Endothelial cell of umbilical vein (primary cell): ENCODE measurements at regions not wholly inside any gene's neighbourhood (a gene's known extent, or its start where the extent isn't known, plus 50 kb on each side); places are given as distances from the start of the nearest gene placed in this dataset.

Experiments used
- POLR2A ChIP-seq: IDR thresholded peaks from 2 replicates; pipeline ENCODE4 v1.6.1; 2012; ENCODE audit warnings: low read depth, mild to moderate bottlenecking, control low read depth, low read length
- TF ChIP-seq, protein P1 (sequence below), 2 donors: IDR thresholded peaks; 1 replicate in 1 of 2; 2 replicates in 1 of 2; pipeline ENCODE4 v1.5.1; 2011; ENCODE audit warnings: low read length in 2 of 2, mild to moderate bottlenecking in 2 of 2, moderate library complexity in 2 of 2, control low read depth in 1 of 2, inconsistent platforms in 1 of 2, low read depth in 1 of 2; ENCODE audit not compliant: insufficient read depth in 1 of 2; ENCODE audit errors: extremely low read depth in 1 of 2

GRCh38 chr2:144848423-144848822 is 328.5 kb upstream of the ZEB2 start:
- TF ChIP-seq, protein P1, sequence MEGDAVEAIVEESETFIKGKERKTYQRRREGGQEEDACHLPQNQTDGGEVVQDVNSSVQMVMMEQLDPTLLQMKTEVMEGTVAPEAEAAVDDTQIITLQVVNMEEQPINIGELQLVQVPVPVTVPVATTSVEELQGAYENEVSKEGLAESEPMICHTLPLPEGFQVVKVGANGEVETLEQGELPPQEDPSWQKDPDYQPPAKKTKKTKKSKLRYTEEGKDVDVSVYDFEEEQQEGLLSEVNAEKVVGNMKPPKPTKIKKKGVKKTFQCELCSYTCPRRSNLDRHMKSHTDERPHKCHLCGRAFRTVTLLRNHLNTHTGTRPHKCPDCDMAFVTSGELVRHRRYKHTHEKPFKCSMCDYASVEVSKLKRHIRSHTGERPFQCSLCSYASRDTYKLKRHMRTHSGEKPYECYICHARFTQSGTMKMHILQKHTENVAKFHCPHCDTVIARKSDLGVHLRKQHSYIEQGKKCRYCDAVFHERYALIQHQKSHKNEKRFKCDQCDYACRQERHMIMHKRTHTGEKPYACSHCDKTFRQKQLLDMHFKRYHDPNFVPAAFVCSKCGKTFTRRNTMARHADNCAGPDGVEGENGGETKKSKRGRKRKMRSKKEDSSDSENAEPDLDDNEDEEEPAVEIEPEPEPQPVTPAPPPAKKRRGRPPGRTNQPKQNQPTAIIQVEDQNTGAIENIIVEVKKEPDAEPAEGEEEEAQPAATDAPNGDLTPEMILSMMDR (IDR thresholded peaks at IDR 0.05; ENCODE audit: extremely low read depth in 1 of 2, insufficient read depth in 1 of 2, low read depth in 1 of 2, low read length in 2 of 2) = no peak
- no peak for TF ChIP-seq POLR2A
